T-helper 2 cell (primary cell): ENCODE measurements at regions not wholly inside any gene's neighbourhood (a gene's known extent, or its start where the extent isn't known, plus 50 kb on each side); places are given as distances from the start of the nearest gene placed in this dataset.

ENCODE experiments used
- DNase-seq, 5 experiments: peaks; one replicate each; pipeline versions ENCODE4 v3.0.0 to v3.0.0-alpha.2; 2012 to 2022

DNA sequence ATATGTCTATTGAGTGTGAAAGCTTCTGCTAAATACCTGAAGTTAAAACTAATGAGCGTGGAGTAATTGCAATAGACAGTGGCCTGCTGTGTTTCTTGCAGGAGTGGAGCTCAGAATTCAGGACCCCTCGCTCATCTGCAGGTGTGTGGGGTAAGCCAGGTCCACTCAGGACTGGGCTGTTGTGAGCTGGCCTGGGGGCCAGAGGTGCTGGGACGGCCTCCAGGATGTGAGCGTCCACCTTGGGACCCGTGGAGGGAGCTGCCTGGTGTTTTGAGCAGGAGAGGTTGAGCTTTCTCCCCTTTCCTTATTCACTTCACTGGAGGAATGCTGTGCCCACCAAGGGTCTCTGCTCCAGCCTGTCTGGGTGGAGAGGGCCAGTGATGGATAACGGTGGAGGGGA is 681.2 kb downstream of the BRD1 start:
- DNase-seq = no peak

DNA sequence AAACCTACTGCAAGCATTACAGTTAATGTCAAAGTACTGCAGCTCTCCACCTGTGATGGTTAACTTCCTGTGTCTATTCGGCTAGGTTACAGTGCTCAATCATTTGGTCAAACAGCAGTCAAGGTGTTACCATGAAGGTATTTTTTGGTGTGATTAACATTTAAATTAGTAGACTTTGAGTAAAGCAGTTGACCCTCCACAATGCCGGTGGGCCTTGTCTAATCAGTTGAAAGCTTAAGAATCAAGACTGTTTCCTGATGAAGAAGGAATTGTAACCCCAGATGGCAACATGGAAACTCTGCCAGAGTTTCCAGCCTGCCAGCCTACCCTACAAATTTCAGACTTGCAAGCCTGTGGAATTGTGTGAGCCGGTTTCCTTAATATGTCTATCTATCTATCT is 683.9 kb downstream of the BRD1 start:
- DNase-seq = no peak

DNA sequence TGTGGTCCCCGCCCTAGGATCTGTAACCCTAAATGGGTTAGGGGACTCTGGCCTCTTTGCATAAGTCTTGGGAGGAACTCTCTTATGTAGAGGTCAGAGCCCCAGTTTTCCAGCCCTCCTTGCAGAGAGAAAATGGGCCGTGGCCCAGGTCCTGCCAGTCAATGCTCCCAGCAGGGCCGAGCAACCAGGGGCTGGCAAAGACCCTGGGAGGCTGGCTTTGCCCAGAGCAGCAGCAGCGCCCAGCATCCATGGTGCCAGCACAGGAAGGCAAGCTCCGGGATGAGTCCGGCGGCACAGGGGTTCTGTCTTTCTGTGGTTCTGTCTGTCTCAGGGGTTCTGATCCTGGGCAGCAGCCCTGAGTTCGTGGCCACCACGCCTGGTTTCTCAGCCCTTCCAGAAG is 684.8 kb downstream of the BRD1 start:
- no peak for DNase-seq

DNA sequence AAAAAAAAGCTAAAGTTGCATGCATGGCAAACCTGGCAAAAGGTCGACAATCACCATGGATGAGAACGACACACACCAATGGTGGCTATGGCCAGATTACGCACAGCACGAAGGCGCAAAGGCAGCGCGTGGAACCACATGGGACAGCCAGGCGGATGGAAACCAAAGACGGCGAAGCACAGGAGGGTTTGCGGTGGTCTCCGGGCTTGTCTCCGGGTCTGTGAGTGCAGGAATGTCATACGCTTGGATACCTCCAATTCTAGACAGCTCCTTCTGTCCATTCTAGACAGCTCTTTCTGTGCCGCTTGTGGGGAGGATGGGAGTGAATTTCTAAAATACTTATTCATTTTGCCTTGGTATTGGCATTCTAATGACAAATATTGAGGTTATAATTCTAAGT is 685.4 kb downstream of the BRD1 start:
- no peak for DNase-seq

GRCh38 chr22:49141761-49142160 is 685.9 kb downstream of the BRD1 start:
- no peak for DNase-seq

DNA sequence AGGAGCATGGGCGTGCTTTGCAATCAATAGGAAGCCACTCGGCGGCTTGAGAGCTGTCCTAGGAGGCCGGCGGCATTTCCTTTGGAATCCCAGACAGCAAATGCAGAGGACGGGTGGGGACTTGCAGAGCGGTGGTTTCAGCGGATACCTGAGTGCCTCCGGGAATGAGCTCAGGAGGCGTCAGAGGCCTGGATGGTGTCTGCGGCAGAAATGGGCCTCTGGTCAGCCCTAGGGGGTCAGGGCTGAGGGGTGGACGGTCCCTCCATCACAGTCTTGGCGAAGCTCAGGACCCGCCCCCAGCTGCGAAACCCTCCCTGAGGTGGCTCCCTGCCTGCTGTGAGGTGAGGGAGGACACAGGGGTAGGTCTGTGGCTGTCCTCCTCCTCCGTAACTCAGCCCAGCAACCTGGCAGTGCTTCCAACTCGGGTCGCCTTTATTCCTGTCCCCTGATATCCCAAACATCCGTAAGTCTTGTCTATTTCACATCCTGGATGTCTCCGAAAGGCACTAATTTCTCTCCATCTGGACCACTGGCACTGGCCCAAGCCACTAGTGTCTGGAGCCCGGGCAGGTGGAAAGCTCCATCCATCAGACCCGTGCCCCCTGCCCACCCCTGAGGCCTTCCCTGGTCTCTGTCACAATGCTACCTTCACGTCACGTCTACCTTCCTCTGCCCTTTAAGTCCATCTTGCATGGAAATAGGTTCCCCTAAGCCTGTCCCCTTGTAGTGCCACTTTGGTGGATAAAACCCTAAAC is 686.6 kb downstream of the BRD1 start:
- DNase-seq = no peak

GRCh38 chr22:49139492-49140151 is 688.1 kb downstream of the BRD1 start:
- DNase-seq = no peak

- no peak for DNase-seq
These were observed 689.4 kb downstream of the BRD1 start for GRCh38 chr22:49138250-49138790.

DNA sequence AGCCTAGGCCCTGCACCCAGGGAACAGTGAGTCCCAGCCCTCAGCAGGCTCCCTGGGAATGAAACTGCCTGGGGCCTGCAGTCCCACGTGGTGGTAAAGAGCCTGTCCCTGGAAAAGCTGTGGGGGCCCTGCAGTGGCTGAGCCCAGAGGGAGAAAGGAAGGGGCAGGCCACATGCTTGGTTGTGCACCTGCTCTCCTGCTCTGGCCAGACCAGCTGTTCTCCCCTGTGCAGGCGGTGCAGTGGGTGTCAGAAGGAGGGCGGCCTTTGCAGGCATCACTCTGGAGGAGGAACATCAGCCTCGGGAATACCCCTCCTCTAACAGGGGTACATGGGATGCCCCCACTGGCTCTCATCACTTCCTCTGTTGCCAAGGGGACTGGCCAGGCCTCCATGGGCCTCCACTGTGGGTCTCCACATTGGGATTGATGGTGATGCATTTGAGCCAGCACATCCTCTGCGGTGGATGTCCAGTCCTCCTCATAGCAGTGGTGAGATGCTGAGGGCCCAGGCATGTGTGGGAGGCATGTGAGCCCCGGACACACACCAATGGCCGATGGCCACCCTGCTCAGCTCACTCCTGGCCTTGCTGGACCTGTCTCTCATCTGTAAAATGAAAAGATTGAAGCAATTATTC is 690.4 kb downstream of the BRD1 start:
- no peak for DNase-seq

GRCh38 chr22:49136816-49137180 is 690.9 kb downstream of the BRD1 start:
- no peak for DNase-seq

GRCh38 chr22:49136041-49136815 is 691.4 kb downstream of the BRD1 start:
- no peak for DNase-seq

DNA sequence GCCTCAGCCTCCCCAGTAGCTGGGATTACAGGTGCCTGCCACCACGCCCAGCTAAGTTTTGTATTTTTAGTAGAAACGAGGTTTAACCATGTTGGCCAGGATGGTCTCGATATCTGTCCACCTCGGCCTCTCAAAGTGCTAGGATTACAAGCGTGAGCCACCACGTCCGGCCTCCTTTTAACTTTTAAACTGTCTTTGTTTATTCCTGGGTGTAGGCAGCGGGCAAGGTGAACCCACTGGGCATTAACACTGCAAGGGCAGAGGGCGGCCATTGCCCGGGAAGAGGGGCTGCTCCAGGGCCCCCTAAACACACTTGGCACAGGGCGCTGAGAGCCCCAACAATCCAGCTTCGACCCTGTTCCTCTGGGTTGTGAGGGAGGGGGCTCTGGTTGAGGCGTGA is 693.6 kb downstream of the BRD1 start:
- no peak for DNase-seq

GRCh38 chr22:49133541-49133940 is 694.1 kb downstream of the BRD1 start:
- DNase-seq = no peak

DNA sequence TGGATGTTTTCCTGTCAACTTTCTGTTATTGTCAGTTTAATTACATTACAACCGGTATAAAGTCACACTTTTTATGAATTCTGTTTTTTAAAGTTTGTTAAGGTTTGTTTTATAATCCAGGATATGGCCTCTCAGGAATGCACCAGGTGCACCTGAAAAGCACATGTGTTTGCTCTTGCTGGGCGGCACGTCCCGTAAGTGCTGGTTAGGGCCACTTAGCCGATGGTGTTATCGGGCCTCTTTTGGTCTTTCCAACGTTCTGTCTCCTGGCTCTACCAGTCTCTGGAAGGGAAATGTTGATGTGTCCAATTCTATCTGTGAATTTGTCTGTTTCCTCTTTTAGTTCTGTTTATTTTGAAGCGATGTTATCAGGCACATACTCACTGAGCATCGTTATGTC is 695.7 kb downstream of the BRD1 start:
- no peak for DNase-seq

GRCh38 chr22:49129736-49130135 is 697.9 kb downstream of the BRD1 start:
- no peak for DNase-seq

GRCh38 chr22:49128874-49129273 is 698.8 kb downstream of the BRD1 start:
- DNase-seq = no peak

GRCh38 chr22:49124608-49125007 is 703.1 kb downstream of the BRD1 start:
- DNase-seq = no peak

- DNase-seq = no peak
These were observed 704.0 kb downstream of the BRD1 start for GRCh38 chr22:49123621-49124192.

DNA sequence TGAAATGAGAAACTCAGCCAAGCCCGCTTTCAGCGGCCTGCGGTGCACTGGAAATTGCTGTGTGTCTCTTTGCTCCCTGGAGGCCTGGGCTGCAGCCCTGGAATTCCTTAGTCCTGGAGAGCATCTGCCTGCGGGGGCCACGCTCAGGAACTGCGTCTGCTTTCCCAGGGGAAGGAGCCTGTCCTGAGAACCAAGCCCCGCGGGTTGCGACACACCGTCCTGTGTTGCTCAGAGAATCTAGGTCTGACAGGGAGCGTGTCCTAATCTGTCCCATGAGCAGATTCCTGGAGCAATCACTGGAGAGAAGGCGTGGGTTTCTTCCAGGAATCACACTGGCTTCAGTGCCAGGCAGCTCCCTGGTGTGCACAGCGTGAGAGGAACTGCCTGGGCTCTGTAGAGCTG is 708.1 kb downstream of the BRD1 start:
- DNase-seq = no peak

DNA sequence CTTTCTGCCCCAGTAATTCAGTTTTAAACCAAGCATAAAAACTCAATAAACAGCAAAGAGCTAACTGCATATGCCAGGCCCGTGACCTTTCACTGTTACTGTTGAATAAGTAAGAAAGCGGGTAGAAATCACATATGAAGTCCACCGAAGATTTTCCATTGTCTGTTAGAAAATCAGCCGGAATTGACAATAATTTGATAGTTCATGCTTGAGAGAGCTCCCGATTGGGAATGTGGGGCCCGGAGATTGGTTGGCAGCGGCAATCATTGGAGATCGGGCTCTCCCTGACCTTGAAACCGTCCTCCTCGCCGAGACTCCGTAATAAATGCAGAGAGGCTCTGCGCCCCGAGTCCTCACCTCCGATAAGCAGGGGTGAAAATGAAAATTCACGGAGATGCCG is 709.6 kb downstream of the BRD1 start:
- no peak for DNase-seq

GRCh38 chr22:49117486-49117885 is 710.2 kb downstream of the BRD1 start:
- no peak for DNase-seq

DNA sequence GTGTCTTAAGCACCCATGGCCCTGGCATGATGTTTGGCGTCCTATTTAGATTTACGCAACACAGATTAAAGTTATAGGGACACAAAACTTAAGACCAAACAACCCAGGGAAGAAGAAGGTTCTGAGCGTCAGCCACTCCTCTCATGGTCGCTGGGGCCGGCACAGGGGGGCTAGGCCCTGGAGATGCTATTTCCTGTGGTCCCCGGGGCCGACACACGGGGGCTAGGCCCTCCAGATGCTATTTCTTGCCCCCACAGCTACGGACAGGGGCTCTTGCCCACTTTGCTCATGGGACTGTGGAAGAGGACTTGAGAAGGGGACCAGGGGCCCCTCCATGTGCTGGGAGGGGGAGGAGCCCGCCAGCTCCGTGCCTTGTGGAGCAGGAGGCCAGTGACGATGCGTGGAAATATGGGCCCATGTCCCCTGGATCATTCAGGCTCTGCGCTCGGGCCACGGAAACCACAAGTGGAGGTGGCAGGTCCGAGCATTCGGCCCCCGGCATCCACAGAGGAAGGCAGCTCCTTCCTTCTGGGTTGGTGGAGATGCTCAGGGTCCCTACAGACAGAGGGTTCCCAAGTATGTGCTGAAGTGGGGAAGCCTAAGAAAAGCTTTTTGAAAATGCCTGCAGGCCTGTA is 711.1 kb downstream of the BRD1 start:
- DNase-seq = no peak
